Renal pelvis (tissue), 1 donor: ENCODE measurements at regions not wholly inside any gene's neighbourhood (a gene's known extent, or its start where the extent isn't known, plus 50 kb on each side); places are given as distances from the start of the nearest gene placed in this dataset.
A peak's percentile ranks its signal among the peaks of the same experiment; 100 is the strongest.
"Not testable (repeated sequence)": the region's sequence is repeated elsewhere in the genome, so short reads cannot be mapped to it uniquely, and the experiment has no call there.

Experiments
- DNase-seq: peaks from one replicate; pipeline ENCODE4 v3.0.0-alpha.2; 2013

DNA sequence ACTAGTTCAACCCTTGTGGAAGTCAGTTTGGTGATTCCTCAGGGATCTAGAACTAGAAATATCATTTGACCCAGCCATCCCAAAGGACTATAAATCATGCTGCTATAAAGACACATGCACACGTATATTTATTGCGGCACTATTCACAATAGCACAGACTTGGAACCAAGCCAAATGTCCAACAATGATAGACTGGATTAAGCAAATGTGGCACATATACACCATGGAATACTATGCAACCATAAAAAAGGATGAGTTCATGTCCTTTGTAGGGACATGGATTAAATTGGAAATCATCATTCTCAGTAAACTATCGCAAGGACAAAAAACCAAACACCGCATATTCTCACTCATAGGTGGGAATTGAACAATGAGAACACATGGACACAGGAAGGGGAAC, 157.8 kb downstream of the MSN start:
- not testable (repeated sequence) for DNase-seq

- DNase-seq: peak; percentile 9
Observed at GRCh38 chrX:65821721-65822496, 154.5 kb downstream of the MSN start.

DNA sequence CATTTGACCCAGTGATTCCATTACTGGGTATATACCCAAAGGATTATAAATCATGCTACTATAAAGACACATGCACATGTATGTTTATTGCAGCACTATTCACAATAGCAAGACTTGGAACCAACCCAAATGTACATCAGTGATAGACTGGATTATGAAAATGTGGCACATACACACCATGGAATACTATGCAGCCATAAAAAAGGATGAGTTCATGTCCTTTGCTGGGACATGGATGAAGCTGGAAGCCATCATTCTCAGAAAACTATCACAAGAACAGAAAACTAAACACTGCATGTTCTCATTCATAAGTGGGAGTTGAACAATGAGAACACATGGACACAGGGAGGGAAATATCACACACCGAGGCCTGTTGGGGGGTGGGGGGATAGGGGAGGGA, 152.5 kb downstream of the MSN start:
- not testable (repeated sequence) for DNase-seq

DNA sequence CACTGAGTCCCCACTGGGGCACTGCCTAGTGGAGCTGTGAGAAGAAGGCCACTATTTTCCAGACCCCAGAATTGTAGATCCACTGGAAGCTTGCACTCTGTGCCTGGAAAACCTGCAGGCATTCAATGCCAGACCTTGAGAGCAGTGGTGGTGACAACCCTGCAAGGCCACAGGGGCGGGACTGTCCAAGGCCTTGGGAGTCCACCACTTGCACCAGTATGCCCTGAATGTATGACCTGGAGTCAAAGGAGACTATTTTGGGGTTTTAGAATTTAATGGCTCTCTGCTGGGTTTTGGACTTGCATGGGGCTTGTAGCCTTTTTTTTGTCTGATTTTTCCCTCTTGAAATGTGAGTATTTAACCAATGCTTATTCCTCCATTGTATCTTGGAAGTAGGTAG, 145.8 kb downstream of the MSN start:
- no peak for DNase-seq

- no peak for DNase-seq
Observed at GRCh38 chrX:65811558-65812228, 144.2 kb downstream of the MSN start.
